Smooth muscle cell (in vitro differentiated cells): ENCODE measurements at regions not wholly inside any gene's neighbourhood (a gene's known extent, or its start where the extent isn't known, plus 50 kb on each side); places are given as distances from the start of the nearest gene placed in this dataset.

Experiments used
- DNase-seq: peaks from one replicate; lab custom pipeline; 2025; ENCODE audit not compliant: unreplicated experiment; lab: John Stamatoyannopoulos, UW
- H2AFZ ChIP-seq: fragments of 200-600 bp; sonication (generic); 2 replicates; pipeline ENCODE4 v1.6.0; 2016; ENCODE audit warnings: antibody characterized with exemption, low read depth, mild to moderate bottlenecking
- H3F3A ChIP-seq: fragments of 200-600 bp; sonication (generic); 2 replicates; pipeline ENCODE4 v1.6.0; 2017; ENCODE audit warnings: antibody characterized with exemption, low read depth
- H3K27ac ChIP-seq: fragments of 200-600 bp; sonication (generic); 2 replicates; pipeline ENCODE4 v1.5.1; 2016; ENCODE audit warnings: low read depth, mild to moderate bottlenecking
- H3K27me3 ChIP-seq: fragments of 200-600 bp; sonication (generic); 2 replicates; pipeline ENCODE4 v1.6.1; 2016; ENCODE audit warnings: low read depth, mild to moderate bottlenecking
- H3K36me3 ChIP-seq: fragments of 200-600 bp; sonication (generic); 2 replicates; pipeline ENCODE4 v1.5.1; 2016; ENCODE audit warnings: low read depth
- H3K4me1 ChIP-seq: fragments of 200-600 bp; sonication (generic); 2 replicates; pipeline ENCODE4 v1.5.1; 2016; ENCODE audit warnings: low read depth
- H3K4me2 ChIP-seq: fragments of 200-600 bp; sonication (generic); 2 replicates; pipeline ENCODE4 v1.6.0; 2016; ENCODE audit warnings: mild to moderate bottlenecking
- H3K4me3 ChIP-seq: fragments of 200-600 bp; sonication (generic); 2 replicates; pipeline ENCODE4 v1.5.1; 2016; ENCODE audit warnings: mild to moderate bottlenecking
- H3K79me2 ChIP-seq: fragments of 200-600 bp; sonication (generic); 2 replicates; pipeline ENCODE4 v1.6.0; 2016; ENCODE audit warnings: low read depth, mild to moderate bottlenecking
- H3K9ac ChIP-seq: fragments of 200-600 bp; sonication (generic); 2 replicates; pipeline ENCODE4 v1.6.0; 2016; ENCODE audit warnings: low read depth
- H3K9me3 ChIP-seq: fragments of 200-600 bp; sonication (generic); replicated peaks from 2 replicates; pipeline ENCODE4 v1.5.1; 2016; ENCODE audit warnings: low read depth
- H4K20me1 ChIP-seq: fragments of 200-600 bp; sonication (generic); 2 replicates; pipeline ENCODE4 v1.6.0; 2016; ENCODE audit warnings: low read depth
- CTCF ChIP-seq: fragments of 200-600 bp; sonication (generic); IDR thresholded peaks from 2 replicates; pipeline ENCODE4 v1.5.1; 2017; ENCODE audit warnings: borderline replicate concordance, mild to moderate bottlenecking, antibody characterized with exemption; ENCODE audit not compliant: insufficient read depth, poor library complexity, severe bottlenecking
- WGBS: methylation state at CpG from one replicate; pipeline ENCODE4 v1.1.7; 2016; ENCODE audit warnings: low lambda C conversion rate; 5-methylcytosine and 5-hydroxymethylcytosine counted together

- no peak overlapping the region for H2AFZ ChIP-seq
- peaks cover 4% of the 10 kb centered on the region for H3K4me1 ChIP-seq
- no peak overlapping the region for H3K9ac ChIP-seq
- no peaks in the 10 kb centered on the region for H3F3A ChIP-seq
- no peaks in the 10 kb centered on the region for H3K27me3 ChIP-seq
- H3K4me3 ChIP-seq, result no peak overlapping the region
- no peaks in the 10 kb centered on the region for H4K20me1 ChIP-seq
- H3K9me3 ChIP-seq, result no peaks in the 10 kb centered on the region
- H3K27ac ChIP-seq, result no peak overlapping the region
- H3K79me2 ChIP-seq, result peaks cover 6% of the 10 kb centered on the region
- 88% methylated on average over 1 of the region's 1 CpG for WGBS
- H3K4me2 ChIP-seq, result no peak overlapping the region
- no peak for DNase-seq
- no peak for TF ChIP-seq CTCF
- H3K36me3 ChIP-seq, result no peaks in the 10 kb centered on the region
Observed at GRCh38 chr3:144036498-144036897, 64.9 kb downstream of the DIPK2A start.

- Histone ChIP-seq H2AFZ (no peak overlapping the region), H4K20me1 (no peaks in the 10 kb centered on the region), H3K4me3 (no peak overlapping the region), H3K36me3 (no peaks in the 10 kb centered on the region), H3K9ac (no peak overlapping the region), H3K4me1 (no peaks in the 10 kb centered on the region), H3K27me3 (no peaks in the 10 kb centered on the region), H3K79me2 (peaks cover 10% of the 10 kb centered on the region), H3K9me3 (no peaks in the 10 kb centered on the region), H3K4me2 (no peak overlapping the region), H3K27ac (no peak overlapping the region), H3F3A (no peaks in the 10 kb centered on the region)
- no peak for TF ChIP-seq CTCF
- DNase-seq, result no peak
Observed at GRCh38 chr3:144039661-144040060, 68.0 kb downstream of the DIPK2A start.

GRCh38 chr3:144041960-144042556 is 70.4 kb downstream of the DIPK2A start:
- Histone ChIP-seq H3K27ac (no peak overlapping the region), H3K9me3 (no peaks in the 10 kb centered on the region), H3K27me3 (no peaks in the 10 kb centered on the region), H3K9ac (no peak overlapping the region), H3K4me1 (no peaks in the 10 kb centered on the region), H3F3A (no peaks in the 10 kb centered on the region), H2AFZ (no peak overlapping the region), H3K4me2 (no peak overlapping the region), H3K79me2 (peaks cover 4% of the 10 kb centered on the region), H3K4me3 (no peak overlapping the region), H4K20me1 (no peaks in the 10 kb centered on the region), H3K36me3 (no peaks in the 10 kb centered on the region)
- WGBS, result 95% methylated on average over 1 of the region's 1 CpG
- TF ChIP-seq CTCF, result no peak
- DNase-seq, result no peak

- H4K20me1 ChIP-seq, result no peaks in the 10 kb centered on the region
- H3K4me1 ChIP-seq, result no peaks in the 10 kb centered on the region
- no peak for DNase-seq
- H3K36me3 ChIP-seq, result no peaks in the 10 kb centered on the region
- no peak overlapping the region for H2AFZ ChIP-seq
- H3K9me3 ChIP-seq, result no peaks in the 10 kb centered on the region
- H3F3A ChIP-seq, result no peaks in the 10 kb centered on the region
- H3K4me2 ChIP-seq, result no peak overlapping the region
- no peak overlapping the region for H3K9ac ChIP-seq
- H3K79me2 ChIP-seq, result peaks cover 4% of the 10 kb centered on the region
- 93% methylated on average over 1 of the region's 1 CpG for WGBS
- H3K27ac ChIP-seq, result no peak overlapping the region
- H3K4me3 ChIP-seq, result no peak overlapping the region
- H3K27me3 ChIP-seq, result no peaks in the 10 kb centered on the region
- TF ChIP-seq CTCF, result no peak
Observed at GRCh38 chr3:144045766-144046165, 74.1 kb downstream of the DIPK2A start.
